ENCODE measurements at regions not wholly inside any gene's neighbourhood (a gene's known extent, or its start where the extent isn't known, plus 50 kb on each side); places are given as distances from the start of the nearest gene placed in this dataset.

DNA sequence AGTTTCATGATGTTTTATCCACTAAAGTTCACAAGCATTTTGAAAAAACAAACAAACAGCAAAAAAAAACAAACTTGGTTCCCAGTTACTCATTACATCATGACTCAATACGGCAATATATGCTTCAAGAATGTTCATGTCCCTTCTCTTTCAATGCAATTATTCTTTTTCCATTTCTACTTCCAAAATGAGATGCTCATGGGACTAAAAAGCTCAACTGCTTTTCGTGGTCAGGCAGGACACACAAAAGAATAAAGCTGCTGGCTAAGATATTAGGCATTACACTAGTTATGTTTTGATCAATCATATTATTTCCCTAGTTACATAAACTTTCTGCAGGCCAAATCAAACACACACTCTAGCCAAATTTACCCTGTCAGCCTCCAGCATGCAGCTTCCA is 301.3 kb downstream of the EPHA4 start:
- TF ChIP-seq HDGF (IDR thresholded peaks at IDR 0.05; ENCODE audit: borderline replicate concordance) (no peak), CTBP1 (IDR thresholded peaks at IDR 0.05; ENCODE audit: borderline replicate concordance) (no peak), BHLHE40 (IDR thresholded peaks at IDR 0.05; ENCODE audit: borderline replicate concordance) (no peak), FOXM1 (IDR thresholded peaks at IDR 0.05; ENCODE audit: borderline replicate concordance) (no peak), SUZ12 (IDR thresholded peaks at IDR 0.05) (no peak), FOXK2 (IDR thresholded peaks at IDR 0.05) (no peak), ARNT (IDR thresholded peaks at IDR 0.05) (no peak), TARDBP (IDR thresholded peaks at IDR 0.05) (no peak), L3MBTL2 (conservative IDR thresholded peaks at IDR 0.05) (no peak), LEF1 (IDR thresholded peaks at IDR 0.05; ENCODE audit: borderline replicate concordance) (no peak), FOXA1 (IDR thresholded peaks at IDR 0.05) (no peak), NFRKB (IDR thresholded peaks at IDR 0.05) (no peak), SP1 (IDR thresholded peaks at IDR 0.05) (no peak)
- TF ChIP-seq, protein P1, sequence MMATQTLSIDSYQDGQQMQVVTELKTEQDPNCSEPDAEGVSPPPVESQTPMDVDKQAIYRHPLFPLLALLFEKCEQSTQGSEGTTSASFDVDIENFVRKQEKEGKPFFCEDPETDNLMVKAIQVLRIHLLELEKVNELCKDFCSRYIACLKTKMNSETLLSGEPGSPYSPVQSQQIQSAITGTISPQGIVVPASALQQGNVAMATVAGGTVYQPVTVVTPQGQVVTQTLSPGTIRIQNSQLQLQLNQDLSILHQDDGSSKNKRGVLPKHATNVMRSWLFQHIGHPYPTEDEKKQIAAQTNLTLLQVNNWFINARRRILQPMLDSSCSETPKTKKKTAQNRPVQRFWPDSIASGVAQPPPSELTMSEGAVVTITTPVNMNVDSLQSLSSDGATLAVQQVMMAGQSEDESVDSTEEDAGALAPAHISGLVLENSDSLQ (IDR thresholded peaks at IDR 0.05) = no peak
- CTCF ChIA-PET = no interaction called here
- no peak for DNase-seq (ENCODE audit: extremely low spot score)
- POLR2A ChIA-PET = no interaction called here

DNA sequence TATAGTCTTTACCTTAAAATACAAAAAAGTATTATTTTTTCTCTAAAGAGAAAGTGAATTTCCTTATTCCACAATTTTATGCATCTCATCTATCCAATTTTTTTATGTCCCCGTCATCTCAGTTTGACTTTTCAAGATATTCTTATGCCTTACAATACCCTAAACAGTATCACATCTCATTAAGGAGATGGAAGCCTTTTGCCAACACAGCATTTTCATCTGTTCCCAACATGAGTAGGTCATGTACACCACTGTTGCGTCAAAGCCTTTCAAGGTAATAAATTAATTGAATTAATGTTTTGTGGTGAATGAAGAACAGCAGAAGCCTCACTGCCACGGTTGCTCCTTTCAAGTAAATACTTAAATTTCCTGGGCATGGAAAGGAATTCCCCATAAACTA is 299.4 kb downstream of the EPHA4 start:
- ChIA-PET POLR2A (no interaction called here), CTCF (interaction anchor here (0.6 kb wide), 1 partner anchor 273 kb away, joined by 3 read pairs; no protein-coding TSS in a partner anchor)
- DNase-seq (ENCODE audit: extremely low spot score) = no peak
- TF ChIP-seq FOXM1 (IDR thresholded peaks at IDR 0.05; ENCODE audit: borderline replicate concordance) (no peak), BHLHE40 (IDR thresholded peaks at IDR 0.05; ENCODE audit: borderline replicate concordance) (no peak), SUZ12 (IDR thresholded peaks at IDR 0.05) (no peak), ZNF384 (IDR thresholded peaks at IDR 0.05) (no peak), HDGF (IDR thresholded peaks at IDR 0.05; ENCODE audit: borderline replicate concordance) (no peak), FOXK2 (IDR thresholded peaks at IDR 0.05) (no peak), LEF1 (IDR thresholded peaks at IDR 0.05; ENCODE audit: borderline replicate concordance) (no peak), TARDBP (IDR thresholded peaks at IDR 0.05) (no peak), NFRKB (IDR thresholded peaks at IDR 0.05) (no peak), L3MBTL2 (conservative IDR thresholded peaks at IDR 0.05) (no peak), SP1 (IDR thresholded peaks at IDR 0.05) (no peak), ARNT (IDR thresholded peaks at IDR 0.05) (no peak), CTBP1 (IDR thresholded peaks at IDR 0.05; ENCODE audit: borderline replicate concordance) (no peak), FOXA1 (IDR thresholded peaks at IDR 0.05) (no peak), ELF4 (IDR thresholded peaks at IDR 0.05) (no peak)
- TF ChIP-seq, protein P1 (IDR thresholded peaks at IDR 0.05) = no peak

DNA sequence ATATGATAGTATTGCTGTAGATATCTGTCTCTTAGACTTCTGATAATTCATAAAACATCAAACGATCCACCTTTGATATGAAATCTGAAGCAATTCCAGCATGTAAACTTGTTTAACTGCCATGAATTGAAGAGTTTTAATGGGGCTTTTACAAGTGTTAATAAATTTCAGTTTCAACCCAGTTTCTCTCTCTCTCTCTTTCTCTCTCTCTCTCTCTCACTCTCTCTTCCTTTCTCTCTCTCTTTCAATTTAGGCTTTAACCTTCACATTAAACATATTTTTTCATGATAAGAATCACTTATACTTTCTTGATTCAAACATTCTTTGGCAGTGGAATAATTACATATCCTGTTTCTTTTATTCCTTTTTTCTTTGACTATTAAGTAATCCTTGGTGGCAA is 296.1 kb downstream of the EPHA4 start:
- no peak for TF ChIP-seq SP1 (IDR thresholded peaks at IDR 0.05)
- no peak for TF ChIP-seq LEF1 (IDR thresholded peaks at IDR 0.05; ENCODE audit: borderline replicate concordance)
- no peak for TF ChIP-seq ZNF384 (IDR thresholded peaks at IDR 0.05)
- TF ChIP-seq BHLHE40 (IDR thresholded peaks at IDR 0.05; ENCODE audit: borderline replicate concordance) = no peak
- TF ChIP-seq FOXM1 (IDR thresholded peaks at IDR 0.05; ENCODE audit: borderline replicate concordance) = no peak
- no peak for TF ChIP-seq ARNT (IDR thresholded peaks at IDR 0.05)
- no peak for TF ChIP-seq L3MBTL2 (conservative IDR thresholded peaks at IDR 0.05)
- no peak for TF ChIP-seq ELF4 (IDR thresholded peaks at IDR 0.05)
- no peak for TF ChIP-seq TARDBP (IDR thresholded peaks at IDR 0.05)
- no peak for TF ChIP-seq SUZ12 (IDR thresholded peaks at IDR 0.05)
- TF ChIP-seq, protein P1 (IDR thresholded peaks at IDR 0.05) = no peak
- TF ChIP-seq HDGF (IDR thresholded peaks at IDR 0.05; ENCODE audit: borderline replicate concordance) = no peak
- no peak for TF ChIP-seq FOXK2 (IDR thresholded peaks at IDR 0.05)
- TF ChIP-seq FOXA1 (IDR thresholded peaks at IDR 0.05) = no peak
- no peak for TF ChIP-seq NFRKB (IDR thresholded peaks at IDR 0.05)
- TF ChIP-seq CTBP1 (IDR thresholded peaks at IDR 0.05; ENCODE audit: borderline replicate concordance) = no peak
- DNase-seq (ENCODE audit: extremely low spot score) = no peak
- CTCF ChIA-PET = no interaction called here
- POLR2A ChIA-PET = no interaction called here

GRCh38 chr2:221276601-221277000 is 295.5 kb downstream of the EPHA4 start:
- ChIA-PET CTCF (no interaction called here), POLR2A (no interaction called here)
- no peak for TF ChIP-seq FOXA1 (IDR thresholded peaks at IDR 0.05)
- no peak for TF ChIP-seq ARNT (IDR thresholded peaks at IDR 0.05)
- TF ChIP-seq SUZ12 (IDR thresholded peaks at IDR 0.05) = no peak
- no peak for TF ChIP-seq LEF1 (IDR thresholded peaks at IDR 0.05; ENCODE audit: borderline replicate concordance)
- no peak for TF ChIP-seq TARDBP (IDR thresholded peaks at IDR 0.05)
- no peak for TF ChIP-seq ELF4 (IDR thresholded peaks at IDR 0.05)
- no peak for TF ChIP-seq ZNF384 (IDR thresholded peaks at IDR 0.05)
- no peak for TF ChIP-seq FOXK2 (IDR thresholded peaks at IDR 0.05)
- no peak for TF ChIP-seq FOXM1 (IDR thresholded peaks at IDR 0.05; ENCODE audit: borderline replicate concordance)
- no peak for TF ChIP-seq BHLHE40 (IDR thresholded peaks at IDR 0.05; ENCODE audit: borderline replicate concordance)
- TF ChIP-seq, protein P1 (IDR thresholded peaks at IDR 0.05) = no peak
- no peak for TF ChIP-seq NFRKB (IDR thresholded peaks at IDR 0.05)
- TF ChIP-seq L3MBTL2 (conservative IDR thresholded peaks at IDR 0.05) = no peak
- no peak for TF ChIP-seq CTBP1 (IDR thresholded peaks at IDR 0.05; ENCODE audit: borderline replicate concordance)
- TF ChIP-seq SP1 (IDR thresholded peaks at IDR 0.05) = no peak
- TF ChIP-seq HDGF (IDR thresholded peaks at IDR 0.05; ENCODE audit: borderline replicate concordance) = no peak
- no peak for DNase-seq (ENCODE audit: extremely low spot score)

DNA sequence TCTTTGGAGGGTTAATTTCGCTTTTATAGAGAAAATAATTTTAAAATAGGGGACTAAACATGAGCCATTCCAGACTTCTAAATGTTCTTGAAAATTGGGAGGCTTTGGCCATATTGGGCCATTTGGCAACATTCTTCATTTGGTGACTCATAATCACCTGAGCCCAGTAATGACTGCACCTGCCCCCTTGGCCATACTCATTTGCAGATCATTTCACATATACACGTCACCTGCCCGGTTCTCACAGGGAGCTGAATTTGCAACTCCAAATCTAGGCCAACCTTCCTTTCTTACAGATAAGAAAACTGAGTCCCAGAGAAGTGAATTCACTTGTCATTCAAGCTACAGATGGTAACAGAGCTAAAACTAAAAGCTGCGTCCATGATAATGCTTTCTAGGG is 289.7 kb downstream of the EPHA4 start:
- TF ChIP-seq FOXA1 (IDR thresholded peaks at IDR 0.05) (no peak), CTBP1 (IDR thresholded peaks at IDR 0.05; ENCODE audit: borderline replicate concordance) (no peak), ZNF384 (IDR thresholded peaks at IDR 0.05) (no peak), TARDBP (IDR thresholded peaks at IDR 0.05) (no peak), ELF4 (IDR thresholded peaks at IDR 0.05) (no peak), NFRKB (IDR thresholded peaks at IDR 0.05) (no peak), FOXM1 (IDR thresholded peaks at IDR 0.05; ENCODE audit: borderline replicate concordance) (no peak), ARNT (IDR thresholded peaks at IDR 0.05) (no peak), HDGF (IDR thresholded peaks at IDR 0.05; ENCODE audit: borderline replicate concordance) (no peak), LEF1 (IDR thresholded peaks at IDR 0.05; ENCODE audit: borderline replicate concordance) (no peak), L3MBTL2 (conservative IDR thresholded peaks at IDR 0.05) (no peak)
- TF ChIP-seq, protein P1 (IDR thresholded peaks at IDR 0.05) = no peak
- POLR2A ChIA-PET = no interaction called here
- DNase-seq (ENCODE audit: extremely low spot score) = no peak
- CTCF ChIA-PET = no interaction called here

All from HEK293T (cell line).